SIG-M5 treated with dmso at 0.1 percent for 504 hours (cell line): ENCODE measurements at regions not wholly inside any gene's neighbourhood (a gene's known extent, or its start where the extent isn't known, plus 50 kb on each side); places are given as distances from the start of the nearest gene placed in this dataset.
A peak's percentile ranks its signal among the peaks of the same experiment; 100 is the strongest.

Experiments used
- DNase-seq: peaks from one replicate; lab custom pipeline; 2025; ENCODE audit not compliant: unreplicated experiment; lab: John Stamatoyannopoulos, UW

- no peak for DNase-seq
Observed at GRCh38 chr1:55703726-55704363, 488.7 kb upstream of the USP24 start.

GRCh38 chr1:55702064-55702463, 486.9 kb upstream of the USP24 start:
- peak; percentile 19 for DNase-seq

- DNase-seq = no peak
Observed at GRCh38 chr1:55700359-55701130, 485.4 kb upstream of the USP24 start.

GRCh38 chr1:55699228-55699627, 484.1 kb upstream of the USP24 start:
- no peak for DNase-seq

GRCh38 chr1:55697997-55698535, 482.9 kb upstream of the USP24 start:
- DNase-seq = no peak

- no peak for DNase-seq
Observed at GRCh38 chr1:55696891-55697290, 481.7 kb upstream of the USP24 start.

- no peak for DNase-seq
Observed at GRCh38 chr1:55696181-55696754, 481.1 kb upstream of the USP24 start.

- DNase-seq = no peak
Observed at GRCh38 chr1:55695552-55695951, 480.4 kb upstream of the USP24 start.

GRCh38 chr1:55695151-55695550, 480.0 kb upstream of the USP24 start:
- DNase-seq = no peak

- DNase-seq = no peak
Observed at GRCh38 chr1:55694310-55694801, 479.2 kb upstream of the USP24 start.

- DNase-seq = no peak
Observed at GRCh38 chr1:55692726-55693125, 477.6 kb upstream of the USP24 start.

GRCh38 chr1:55690366-55690765, 475.2 kb upstream of the USP24 start:
- no peak for DNase-seq

GRCh38 chr1:55689800-55690199, 474.6 kb upstream of the USP24 start:
- no peak for DNase-seq

- no peak for DNase-seq
Observed at GRCh38 chr1:55685560-55685959, 470.4 kb upstream of the USP24 start.

- DNase-seq = no peak
Observed at GRCh38 chr1:55684131-55684650, 469.0 kb upstream of the USP24 start.

GRCh38 chr1:55682198-55682597, 467.0 kb upstream of the USP24 start:
- DNase-seq = no peak

- no peak for DNase-seq
Observed at GRCh38 chr1:55679971-55680370, 464.8 kb upstream of the USP24 start.

- no peak for DNase-seq
Observed at GRCh38 chr1:55673416-55673815, 458.3 kb upstream of the USP24 start.

GRCh38 chr1:55670331-55671082, 455.3 kb upstream of the USP24 start:
- no peak for DNase-seq

- DNase-seq = no peak
Observed at GRCh38 chr1:55669293-55669692, 454.1 kb upstream of the USP24 start.

GRCh38 chr1:55662875-55663274, 447.7 kb upstream of the USP24 start:
- no peak for DNase-seq
